Lower lobe of right lung (tissue), 2 donors: ENCODE measurements at regions not wholly inside any gene's neighbourhood (a gene's known extent, or its start where the extent isn't known, plus 50 kb on each side); places are given as distances from the start of the nearest gene placed in this dataset.
"Not testable (repeated sequence)": the region's sequence is repeated elsewhere in the genome, so short reads cannot be mapped to it uniquely, and the experiment has no call there.

ENCODE experiments used
- ATAC-seq, 2 donors: fragments of 200-7000 bp; cut with Tn5 transposase; one replicate each; pipeline ENCODE4 v1.9.1; 2020 to 2022; ENCODE audit warnings: mild to moderate bottlenecking in 2 of 2, moderate library complexity in 2 of 2
- DNase-seq: peaks from one replicate; pipeline ENCODE4 v3.0.0-alpha.2; 2020
- H3K27ac ChIP-seq: fragments of 200-600 bp; one replicate; pipeline ENCODE4 v1.8.0; 2022
- H3K27me3 ChIP-seq: fragments of 200-600 bp; one replicate; pipeline ENCODE4 v1.8.0; 2022; ENCODE audit warnings: low read depth
- H3K36me3 ChIP-seq: fragments of 200-600 bp; one replicate; pipeline ENCODE4 v1.8.0; 2022; ENCODE audit warnings: mild to moderate bottlenecking
- H3K4me1 ChIP-seq: fragments of 200-600 bp; one replicate; pipeline ENCODE4 v1.8.0; 2022
- H3K4me3 ChIP-seq: fragments of 200-600 bp; one replicate; pipeline ENCODE4 v1.8.0; 2022; ENCODE audit warnings: mild to moderate bottlenecking
- H3K9me3 ChIP-seq: fragments of 200-600 bp; one replicate; pipeline ENCODE4 v1.8.0; 2022
- intact Hi-C: fragments of 100-400 bp; cut with DNase I; formaldehyde crosslinking; loops from one replicate; pipeline ENCODE4 v1.11.0; 2022
- TF ChIP-seq, protein P1 (sequence below): fragments of 200-600 bp; IDR thresholded peaks from one replicate; pipeline ENCODE4 v1.8.0; 2022; ENCODE audit warnings: antibody characterized with exemption, mild to moderate bottlenecking
- donor health status: DM: no; HTN: yes; CAD: no; lungs with severe emphysema.

DNA sequence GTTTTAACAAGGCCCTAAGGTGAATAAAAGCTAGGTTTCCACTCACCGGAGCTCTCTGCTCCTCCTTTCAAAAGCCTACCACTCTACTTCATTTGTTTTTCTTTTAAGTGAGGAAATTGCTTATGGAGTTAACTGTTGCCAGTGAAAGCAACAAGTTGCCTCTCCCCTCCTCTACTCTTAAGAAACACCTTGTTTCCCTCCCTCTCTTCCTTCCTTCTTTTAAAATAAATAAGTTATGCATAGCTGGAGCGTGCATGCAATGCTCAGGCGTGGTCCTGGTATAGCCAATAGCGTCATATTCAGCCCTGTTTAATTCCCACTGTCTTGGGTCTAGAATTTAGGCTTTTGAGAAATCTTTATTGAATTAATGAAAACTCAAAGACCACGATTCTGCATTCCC lies 101.1 kb upstream of the IGF1R start:
- Histone ChIP-seq H3K27me3 (peaks cover 10% of the 10 kb centered on the region), H3K9me3 (no peaks in the 10 kb centered on the region), H3K4me3 (peak overlapping the region; percentile 59), H3K36me3 (no peaks in the 10 kb centered on the region), H3K4me1 (peaks cover 22% of the 10 kb centered on the region), H3K27ac (peak overlapping the region; percentile 75)
- ATAC-seq = peak in 1 of 2 donors; percentile 18
- DNase-seq = no peak
- intact Hi-C loops = no loop called here
- TF ChIP-seq, protein P1, sequence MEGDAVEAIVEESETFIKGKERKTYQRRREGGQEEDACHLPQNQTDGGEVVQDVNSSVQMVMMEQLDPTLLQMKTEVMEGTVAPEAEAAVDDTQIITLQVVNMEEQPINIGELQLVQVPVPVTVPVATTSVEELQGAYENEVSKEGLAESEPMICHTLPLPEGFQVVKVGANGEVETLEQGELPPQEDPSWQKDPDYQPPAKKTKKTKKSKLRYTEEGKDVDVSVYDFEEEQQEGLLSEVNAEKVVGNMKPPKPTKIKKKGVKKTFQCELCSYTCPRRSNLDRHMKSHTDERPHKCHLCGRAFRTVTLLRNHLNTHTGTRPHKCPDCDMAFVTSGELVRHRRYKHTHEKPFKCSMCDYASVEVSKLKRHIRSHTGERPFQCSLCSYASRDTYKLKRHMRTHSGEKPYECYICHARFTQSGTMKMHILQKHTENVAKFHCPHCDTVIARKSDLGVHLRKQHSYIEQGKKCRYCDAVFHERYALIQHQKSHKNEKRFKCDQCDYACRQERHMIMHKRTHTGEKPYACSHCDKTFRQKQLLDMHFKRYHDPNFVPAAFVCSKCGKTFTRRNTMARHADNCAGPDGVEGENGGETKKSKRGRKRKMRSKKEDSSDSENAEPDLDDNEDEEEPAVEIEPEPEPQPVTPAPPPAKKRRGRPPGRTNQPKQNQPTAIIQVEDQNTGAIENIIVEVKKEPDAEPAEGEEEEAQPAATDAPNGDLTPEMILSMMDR = no peak

- ATAC-seq = peak; percentile 40 to 51
- H3K9me3 ChIP-seq = no peaks in the 10 kb centered on the region
- peak overlapping the region; percentile 59 for H3K4me3 ChIP-seq
- H3K4me1 ChIP-seq = peaks cover 22% of the 10 kb centered on the region
- intact Hi-C loops = no loop called here
- H3K36me3 ChIP-seq = no peaks in the 10 kb centered on the region
- H3K27me3 ChIP-seq = peaks cover 10% of the 10 kb centered on the region
- H3K27ac ChIP-seq = peak overlapping the region; percentile 75
- peak; percentile 52 for DNase-seq
- TF ChIP-seq, protein P1 = no peak
Observed at GRCh38 chr15:98547741-98548138, 100.6 kb upstream of the IGF1R start.

- H3K4me3 ChIP-seq = peak overlapping the region; percentile 59
- TF ChIP-seq, protein P1 = peak; percentile 29
- H3K27me3 ChIP-seq = peaks cover 10% of the 10 kb centered on the region
- ATAC-seq (peak; percentile 90 to 91), DNase-seq (peak; percentile 82)
- intact Hi-C loops = no loop called here
- no peaks in the 10 kb centered on the region for H3K36me3 ChIP-seq
- H3K27ac ChIP-seq = peak overlapping the region; percentile 75
- no peaks in the 10 kb centered on the region for H3K9me3 ChIP-seq
- H3K4me1 ChIP-seq = peaks cover 22% of the 10 kb centered on the region
Observed at GRCh38 chr15:98548139-98548971, 100.0 kb upstream of the IGF1R start.

GRCh38 chr15:98549003-98549402 lies 99.3 kb upstream of the IGF1R start:
- ATAC-seq (no peak), DNase-seq (no peak)
- Histone ChIP-seq H3K9me3 (no peaks in the 10 kb centered on the region), H3K36me3 (no peaks in the 10 kb centered on the region), H3K4me3 (peak overlapping the region; percentile 59), H3K4me1 (peaks cover 22% of the 10 kb centered on the region), H3K27me3 (peaks cover 10% of the 10 kb centered on the region), H3K27ac (no peak overlapping the region)
- intact Hi-C loops = no loop called here
- TF ChIP-seq, protein P1 = no peak

GRCh38 chr15:98549741-98550140 lies 98.6 kb upstream of the IGF1R start:
- intact Hi-C loops = no loop called here
- H3K36me3 ChIP-seq = no peaks in the 10 kb centered on the region

DNA sequence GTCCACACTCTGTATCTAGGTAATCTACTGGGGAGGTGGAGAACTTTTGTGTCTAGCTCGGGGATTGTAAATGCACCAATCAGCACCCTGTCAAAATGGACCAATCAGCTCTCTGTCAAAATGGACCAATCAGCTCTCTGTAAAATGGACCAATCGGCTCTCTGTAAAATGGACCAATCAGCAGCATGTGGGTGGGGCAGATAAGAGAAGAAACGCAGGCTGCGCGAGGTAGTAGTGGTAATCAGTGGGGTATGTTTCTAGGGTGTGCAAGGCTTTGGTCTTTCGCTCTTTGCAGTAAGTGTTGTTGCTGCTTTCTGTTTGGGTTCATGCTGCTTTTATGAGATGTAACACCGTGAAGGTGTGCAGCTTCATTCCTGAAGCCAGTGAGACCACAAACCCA lies 98.0 kb upstream of the IGF1R start:
- intact Hi-C loops, DNase-seq, ATAC-seq, H3K27ac ChIP-seq, H3K9me3 ChIP-seq, H3K4me3 ChIP-seq, H3K27me3 ChIP-seq, H3K36me3 ChIP-seq: not testable (repeated sequence)
- peaks cover 22% of the 10 kb centered on the region for H3K4me1 ChIP-seq

More at GRCh38 chr15:98549741-98550140, 98.6 kb upstream of the IGF1R start:
- Histone ChIP-seq H3K4me3 (no peak overlapping the region), H3K27me3 (peaks cover 10% of the 10 kb centered on the region), H3K4me1 (peaks cover 22% of the 10 kb centered on the region), H3K27ac (no peak overlapping the region), H3K9me3 (no peaks in the 10 kb centered on the region)
- no peak for DNase-seq
- TF ChIP-seq, protein P1 = no peak
- ATAC-seq = no peak
